ENCODE measurements at regions not wholly inside any gene's neighbourhood (a gene's known extent, or its start where the extent isn't known, plus 50 kb on each side); places are given as distances from the start of the nearest gene placed in this dataset.
"Not testable (repeated sequence)": the region's sequence is repeated elsewhere in the genome, so short reads cannot be mapped to it uniquely, and the experiment has no call there.

- TF ChIP-seq CTCF, POLR2A (IDR thresholded peaks at IDR 0.05): not testable (repeated sequence)
Measured at GRCh38 chr10:109542050-109542603, 381.2 kb downstream of the XPNPEP1 start.

Measured in testis (tissue), 2 donors.